Rectal smooth muscle tissue (tissue), 1 donor: ENCODE measurements at regions not wholly inside any gene's neighbourhood (a gene's known extent, or its start where the extent isn't known, plus 50 kb on each side); places are given as distances from the start of the nearest gene placed in this dataset.

Experiments used
- H3K27ac ChIP-seq: one replicate; pipeline ENCODE4 v1.7.0; 2013; ENCODE audit warnings: low read depth, low read length, inconsistent platforms
- H3K27me3 ChIP-seq: one replicate; pipeline ENCODE4 v1.7.0; 2013; ENCODE audit warnings: low read length; ENCODE audit not compliant: control insufficient read depth, insufficient read depth
- H3K36me3 ChIP-seq: one replicate; pipeline ENCODE4 v1.7.0; 2013; ENCODE audit warnings: low read length; ENCODE audit not compliant: control insufficient read depth, insufficient read depth
- H3K4me1 ChIP-seq: one replicate; pipeline ENCODE4 v1.7.0; 2013; ENCODE audit warnings: low read length; ENCODE audit not compliant: control insufficient read depth, insufficient read depth
- H3K4me3 ChIP-seq: one replicate; pipeline ENCODE4 v1.7.0; 2013; ENCODE audit warnings: low read length
- H3K9ac ChIP-seq: one replicate; pipeline ENCODE4 v1.7.0; 2013; ENCODE audit warnings: low read length

GRCh38 chr13:105799155-105799554, 736.3 kb downstream of the EFNB2 start:
- H3K27ac ChIP-seq, result no peak overlapping the region
- no peak overlapping the region for H3K9ac ChIP-seq
- no peak overlapping the region for H3K4me3 ChIP-seq
- no peaks in the 10 kb centered on the region for H3K27me3 ChIP-seq
- H3K36me3 ChIP-seq, result no peaks in the 10 kb centered on the region
- H3K4me1 ChIP-seq, result no peaks in the 10 kb centered on the region

- Histone ChIP-seq H3K27ac (no peak overlapping the region), H3K27me3 (no peaks in the 10 kb centered on the region), H3K4me1 (no peaks in the 10 kb centered on the region), H3K4me3 (no peak overlapping the region), H3K36me3 (no peaks in the 10 kb centered on the region), H3K9ac (no peak overlapping the region)
These were observed 736.9 kb downstream of the EFNB2 start for GRCh38 chr13:105798541-105798940.

GRCh38 chr13:105796081-105796480, 739.4 kb downstream of the EFNB2 start:
- no peak overlapping the region for H3K4me3 ChIP-seq
- H3K27ac ChIP-seq, result no peak overlapping the region
- no peaks in the 10 kb centered on the region for H3K4me1 ChIP-seq
- no peaks in the 10 kb centered on the region for H3K27me3 ChIP-seq
- H3K9ac ChIP-seq, result no peak overlapping the region
- no peaks in the 10 kb centered on the region for H3K36me3 ChIP-seq

- H3K4me3 ChIP-seq, result no peak overlapping the region
- no peaks in the 10 kb centered on the region for H3K36me3 ChIP-seq
- no peaks in the 10 kb centered on the region for H3K4me1 ChIP-seq
- no peak overlapping the region for H3K9ac ChIP-seq
- no peaks in the 10 kb centered on the region for H3K27me3 ChIP-seq
- H3K27ac ChIP-seq, result no peak overlapping the region
These were observed 744.5 kb downstream of the EFNB2 start for GRCh38 chr13:105790923-105791322.

GRCh38 chr13:105788530-105788929, 746.9 kb downstream of the EFNB2 start:
- no peak overlapping the region for H3K9ac ChIP-seq
- no peaks in the 10 kb centered on the region for H3K27me3 ChIP-seq
- no peaks in the 10 kb centered on the region for H3K4me1 ChIP-seq
- no peak overlapping the region for H3K27ac ChIP-seq
- H3K36me3 ChIP-seq, result no peaks in the 10 kb centered on the region
- H3K4me3 ChIP-seq, result no peak overlapping the region

GRCh38 chr13:105787632-105788031, 747.8 kb downstream of the EFNB2 start:
- H3K9ac ChIP-seq, result no peak overlapping the region
- no peaks in the 10 kb centered on the region for H3K36me3 ChIP-seq
- no peaks in the 10 kb centered on the region for H3K27me3 ChIP-seq
- no peak overlapping the region for H3K27ac ChIP-seq
- H3K4me3 ChIP-seq, result no peak overlapping the region
- H3K4me1 ChIP-seq, result no peaks in the 10 kb centered on the region

GRCh38 chr13:105785436-105785835, 750.0 kb downstream of the EFNB2 start:
- no peaks in the 10 kb centered on the region for H3K4me1 ChIP-seq
- no peak overlapping the region for H3K9ac ChIP-seq
- H3K4me3 ChIP-seq, result no peak overlapping the region
- no peaks in the 10 kb centered on the region for H3K27me3 ChIP-seq
- no peak overlapping the region for H3K27ac ChIP-seq
- no peaks in the 10 kb centered on the region for H3K36me3 ChIP-seq

GRCh38 chr13:105783261-105783660, 752.2 kb downstream of the EFNB2 start:
- H3K9ac ChIP-seq, result no peak overlapping the region
- no peak overlapping the region for H3K4me3 ChIP-seq
- no peaks in the 10 kb centered on the region for H3K27me3 ChIP-seq
- H3K36me3 ChIP-seq, result no peaks in the 10 kb centered on the region
- no peak overlapping the region for H3K27ac ChIP-seq
- no peaks in the 10 kb centered on the region for H3K4me1 ChIP-seq

GRCh38 chr13:105778196-105778595, 757.3 kb downstream of the EFNB2 start:
- no peak overlapping the region for H3K27ac ChIP-seq
- H3K4me1 ChIP-seq, result peaks cover 3% of the 10 kb centered on the region
- H3K9ac ChIP-seq, result no peak overlapping the region
- H3K36me3 ChIP-seq, result no peaks in the 10 kb centered on the region
- H3K27me3 ChIP-seq, result no peaks in the 10 kb centered on the region
- H3K4me3 ChIP-seq, result no peak overlapping the region

- Histone ChIP-seq H3K27me3 (no peaks in the 10 kb centered on the region), H3K27ac (no peak overlapping the region), H3K36me3 (no peaks in the 10 kb centered on the region), H3K4me1 (peaks cover 3% of the 10 kb centered on the region), H3K4me3 (no peak overlapping the region), H3K9ac (no peak overlapping the region)
These were observed 760.6 kb downstream of the EFNB2 start for GRCh38 chr13:105774739-105775460.

GRCh38 chr13:105773863-105774538, 761.5 kb downstream of the EFNB2 start:
- Histone ChIP-seq H3K9ac (no peak overlapping the region), H3K27ac (no peak overlapping the region), H3K27me3 (no peaks in the 10 kb centered on the region), H3K4me3 (no peak overlapping the region), H3K4me1 (peaks cover 3% of the 10 kb centered on the region), H3K36me3 (no peaks in the 10 kb centered on the region)

- H3K4me1 ChIP-seq, result peaks cover 3% of the 10 kb centered on the region
- no peak overlapping the region for H3K4me3 ChIP-seq
- no peak overlapping the region for H3K9ac ChIP-seq
- H3K36me3 ChIP-seq, result no peaks in the 10 kb centered on the region
- H3K27ac ChIP-seq, result no peak overlapping the region
- no peaks in the 10 kb centered on the region for H3K27me3 ChIP-seq
These were observed 762.2 kb downstream of the EFNB2 start for GRCh38 chr13:105773241-105773640.

GRCh38 chr13:105764486-105764885, 771.0 kb downstream of the EFNB2 start:
- H3K27ac ChIP-seq, result no peak overlapping the region
- no peak overlapping the region for H3K4me3 ChIP-seq
- no peaks in the 10 kb centered on the region for H3K36me3 ChIP-seq
- H3K9ac ChIP-seq, result no peak overlapping the region
- no peaks in the 10 kb centered on the region for H3K4me1 ChIP-seq
- no peaks in the 10 kb centered on the region for H3K27me3 ChIP-seq
